GM21423 (cell line): ENCODE measurements at regions not wholly inside any gene's neighbourhood (a gene's known extent, or its start where the extent isn't known, plus 50 kb on each side); places are given as distances from the start of the nearest gene placed in this dataset.
"Not testable (repeated sequence)": the region's sequence is repeated elsewhere in the genome, so short reads cannot be mapped to it uniquely, and the experiment has no call there.

ENCODE experiments used
- ATAC-seq: cut with Tn5 transposase; IDR thresholded peaks from one replicate; pipeline ENCODE4 v1.9.1; 2021; ENCODE audit warnings: mild to moderate bottlenecking, moderate library complexity; ENCODE audit not compliant: unreplicated experiment

- ATAC-seq = no peak
These were observed 791.9 kb upstream of the CDH6 start for GRCh38 chr5:30401479-30402058.

DNA sequence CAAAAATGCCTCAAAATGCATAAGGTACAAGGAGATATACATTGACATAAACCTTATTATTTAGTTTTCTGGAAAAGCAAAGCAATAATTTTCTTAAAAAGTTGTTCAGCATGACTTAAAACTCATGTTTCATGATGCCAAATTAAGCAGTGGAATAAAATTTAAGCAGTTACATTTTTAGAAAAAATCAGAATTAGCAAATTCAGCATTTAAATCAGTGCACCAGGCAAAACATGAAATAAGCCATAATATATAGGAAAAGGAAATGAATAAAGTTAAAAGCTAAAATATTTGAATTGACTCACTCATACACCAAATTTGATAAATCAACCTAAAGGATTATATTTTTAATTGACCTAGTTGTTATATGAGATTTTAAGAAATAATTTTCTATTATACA is 795.1 kb upstream of the CDH6 start:
- ATAC-seq = no peak

GRCh38 chr5:30392897-30393296 is 800.6 kb upstream of the CDH6 start:
- ATAC-seq = no peak

GRCh38 chr5:30390095-30390494 is 803.4 kb upstream of the CDH6 start:
- ATAC-seq = no peak

DNA sequence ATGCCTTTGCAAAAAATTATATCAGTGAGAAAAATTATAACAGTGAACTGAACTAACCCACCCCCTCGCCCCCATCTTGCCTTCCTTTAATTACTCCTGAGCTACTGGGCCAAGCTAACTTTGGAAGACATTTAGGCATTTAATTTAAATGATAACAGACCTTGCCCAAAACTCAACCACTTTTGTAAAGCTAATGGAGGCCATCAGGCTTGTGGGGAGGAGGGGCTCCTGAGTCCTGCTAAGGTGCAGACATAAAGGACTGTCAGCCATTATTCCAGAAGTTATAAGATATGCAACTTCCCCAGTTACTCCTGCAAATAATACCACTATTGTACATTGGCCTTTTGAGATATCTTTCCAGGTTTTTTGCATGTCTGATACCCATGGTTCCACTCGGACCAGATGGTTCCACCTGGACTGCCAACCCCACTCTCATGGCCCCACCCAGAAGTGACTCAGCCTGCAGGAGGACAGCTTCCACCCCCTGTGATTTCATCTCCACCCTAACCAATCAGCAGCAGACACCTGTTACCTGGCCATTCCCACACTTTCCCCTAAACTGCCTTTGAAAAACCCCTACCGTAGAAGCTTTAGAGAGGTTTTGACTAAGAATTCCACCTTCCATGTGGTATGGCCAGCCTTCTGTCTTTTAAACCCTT is 805.4 kb upstream of the CDH6 start:
- ATAC-seq = no peak

DNA sequence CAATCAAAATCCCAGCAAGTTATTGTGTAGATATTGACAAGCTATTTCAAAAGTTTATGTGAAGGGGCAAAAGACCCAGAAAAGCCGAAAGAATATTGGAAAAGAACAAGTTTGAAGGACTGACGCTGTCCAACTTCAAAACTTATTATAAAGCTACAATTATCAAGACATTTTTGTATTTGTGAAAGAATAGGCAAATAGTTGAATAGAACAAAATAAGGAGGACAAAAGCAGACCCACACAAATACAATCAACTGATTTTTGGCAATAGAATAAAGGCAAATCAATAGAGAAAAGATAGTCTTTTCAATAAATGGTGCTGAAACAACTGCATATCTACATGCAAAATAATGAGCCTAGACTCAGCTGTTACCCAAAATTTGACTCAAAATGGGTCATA is 807.7 kb upstream of the CDH6 start:
- ATAC-seq = no peak

- no peak for ATAC-seq
These were observed 809.3 kb upstream of the CDH6 start for GRCh38 chr5:30384171-30384570.

- ATAC-seq = no peak
These were observed 813.3 kb upstream of the CDH6 start for GRCh38 chr5:30380228-30380627.

GRCh38 chr5:30376848-30377247 is 816.6 kb upstream of the CDH6 start:
- ATAC-seq = no peak

- no peak for ATAC-seq
These were observed 825.4 kb upstream of the CDH6 start for GRCh38 chr5:30368064-30368463.

DNA sequence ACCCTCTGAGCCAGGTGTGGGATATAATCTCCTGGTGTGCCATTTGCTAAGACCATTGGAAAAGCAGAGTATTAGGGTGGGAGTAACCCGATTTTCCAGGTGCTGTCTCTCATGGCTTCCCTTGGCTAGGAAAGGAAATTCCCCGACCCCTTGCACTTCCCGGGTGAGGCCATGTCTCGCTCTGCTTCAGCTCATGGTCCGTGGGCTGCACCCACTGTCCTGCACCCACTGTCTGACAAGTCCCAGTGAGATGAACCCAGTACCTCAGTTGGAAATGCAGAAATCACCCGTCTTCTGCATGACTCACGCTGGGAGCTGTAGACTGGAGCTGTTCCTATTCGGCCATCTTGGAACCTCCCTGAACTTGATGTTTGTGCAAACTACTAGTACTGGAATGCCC is 828.5 kb upstream of the CDH6 start:
- not testable (repeated sequence) for ATAC-seq

- ATAC-seq = no peak
These were observed 836.1 kb upstream of the CDH6 start for GRCh38 chr5:30357371-30357770.

DNA sequence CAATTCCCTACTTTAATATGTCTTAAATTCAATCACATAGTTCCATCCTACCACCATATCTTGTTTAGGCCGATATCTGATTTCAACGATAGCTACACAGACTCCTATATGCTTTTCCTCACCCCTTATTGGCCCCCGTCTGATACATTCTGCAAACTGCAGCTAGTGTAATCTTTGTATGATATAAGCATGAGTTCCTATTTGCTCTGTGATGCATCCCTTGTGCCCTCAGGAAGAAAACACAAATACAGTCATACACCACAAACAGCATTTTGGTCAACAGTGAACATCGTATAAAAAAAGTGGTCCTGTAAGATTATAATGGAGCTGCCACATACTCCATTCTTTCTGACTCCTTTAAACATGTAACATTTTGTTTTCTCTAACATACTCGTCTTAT is 837.8 kb upstream of the CDH6 start:
- ATAC-seq = no peak

DNA sequence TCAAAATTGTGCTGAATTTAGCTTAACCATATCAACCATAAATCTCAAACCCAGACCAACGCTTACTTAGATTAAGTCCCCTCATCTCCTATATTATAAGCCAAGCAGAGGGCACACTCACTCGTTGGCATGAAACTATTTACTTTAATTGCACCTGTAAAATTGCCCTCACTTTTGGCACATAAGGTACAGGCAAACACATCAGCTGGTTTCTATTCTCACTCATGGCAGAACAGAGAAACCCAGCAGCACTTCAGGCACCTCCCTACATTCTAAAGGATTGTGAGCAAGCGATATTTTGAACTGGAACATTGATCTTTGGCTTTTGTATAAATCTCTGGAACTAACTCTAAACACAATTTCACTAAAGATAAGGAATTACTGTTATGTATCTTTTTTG is 845.6 kb upstream of the CDH6 start:
- ATAC-seq = no peak

GRCh38 chr5:30345539-30346345 is 847.7 kb upstream of the CDH6 start:
- ATAC-seq = not testable (repeated sequence)

- no peak for ATAC-seq
These were observed 849.8 kb upstream of the CDH6 start for GRCh38 chr5:30343707-30344106.

DNA sequence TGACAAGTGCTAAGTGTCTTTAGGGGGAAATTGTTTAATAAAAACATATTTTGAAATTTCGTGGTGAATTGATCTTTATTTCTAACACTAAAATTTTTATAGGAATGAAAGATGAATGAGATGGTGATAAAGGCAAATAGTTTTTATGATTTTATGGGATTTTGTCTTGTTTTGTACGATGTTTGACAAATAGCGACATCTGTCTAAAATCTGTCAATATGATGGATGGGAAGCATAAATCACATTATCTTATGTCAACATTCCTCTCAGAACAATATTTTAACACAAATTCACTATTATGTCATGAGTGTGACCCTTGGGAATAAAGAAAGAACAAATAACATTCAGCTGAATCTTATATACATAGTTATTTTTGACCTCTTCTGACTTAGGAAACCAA is 852.0 kb upstream of the CDH6 start:
- ATAC-seq = no peak

DNA sequence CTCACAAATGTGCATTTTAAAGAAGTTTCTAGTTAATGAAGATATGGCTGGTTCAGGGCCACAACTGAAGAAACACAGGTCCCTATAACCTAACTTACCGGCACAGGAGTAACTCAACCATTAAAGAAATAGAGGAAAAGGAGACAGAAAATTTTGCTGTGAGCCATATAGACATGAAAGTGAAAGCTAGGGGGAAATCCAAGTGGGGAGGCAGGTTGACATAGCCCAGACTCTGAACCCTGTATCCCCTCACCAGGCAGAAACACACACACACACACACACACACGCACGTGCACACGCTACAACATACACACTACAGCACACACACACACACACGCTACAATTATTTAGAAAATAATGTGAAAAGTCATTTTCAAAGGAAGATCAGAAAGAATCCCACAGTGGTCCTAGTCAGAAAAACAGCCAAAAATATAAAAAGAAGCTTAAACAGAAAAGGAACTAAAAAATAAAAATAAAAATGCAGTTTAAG is 856.4 kb upstream of the CDH6 start:
- no peak for ATAC-seq

DNA sequence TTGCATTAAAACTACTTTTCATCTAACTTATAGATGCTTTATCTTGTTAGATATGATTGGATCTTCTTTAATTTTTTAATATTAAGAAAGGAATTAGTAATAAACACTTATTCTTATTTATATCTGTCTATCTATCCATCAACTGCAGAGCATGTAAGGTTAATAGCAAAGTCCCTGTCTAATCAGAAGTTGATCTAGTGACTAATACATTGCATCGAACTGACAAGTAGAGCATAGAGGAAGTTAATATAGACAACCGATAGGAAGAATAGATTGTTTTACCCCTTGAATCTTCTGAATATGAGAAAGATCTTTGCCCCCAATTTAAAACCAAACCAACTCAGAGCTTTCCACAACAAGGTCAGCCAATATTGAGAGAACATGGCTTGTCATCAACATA is 862.0 kb upstream of the CDH6 start:
- ATAC-seq = no peak

DNA sequence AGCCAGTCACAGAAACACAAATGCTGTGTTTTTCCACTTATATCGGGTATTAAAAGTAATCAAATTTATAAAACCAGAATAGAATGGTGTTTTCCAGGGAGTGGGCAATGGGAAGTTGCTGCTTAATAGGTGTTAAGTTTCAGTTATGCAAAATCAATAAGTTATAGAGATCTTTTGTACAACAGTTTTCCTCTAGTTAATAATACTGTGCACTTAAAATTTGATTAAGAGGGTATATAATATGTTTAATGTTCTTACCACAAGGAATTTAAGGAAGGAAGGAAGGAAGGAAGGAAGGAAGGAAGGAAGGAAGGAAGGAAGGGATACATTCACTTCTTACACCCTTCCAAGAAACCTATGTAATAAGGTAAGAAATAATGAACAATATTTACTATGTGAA is 867.7 kb upstream of the CDH6 start:
- no peak for ATAC-seq

DNA sequence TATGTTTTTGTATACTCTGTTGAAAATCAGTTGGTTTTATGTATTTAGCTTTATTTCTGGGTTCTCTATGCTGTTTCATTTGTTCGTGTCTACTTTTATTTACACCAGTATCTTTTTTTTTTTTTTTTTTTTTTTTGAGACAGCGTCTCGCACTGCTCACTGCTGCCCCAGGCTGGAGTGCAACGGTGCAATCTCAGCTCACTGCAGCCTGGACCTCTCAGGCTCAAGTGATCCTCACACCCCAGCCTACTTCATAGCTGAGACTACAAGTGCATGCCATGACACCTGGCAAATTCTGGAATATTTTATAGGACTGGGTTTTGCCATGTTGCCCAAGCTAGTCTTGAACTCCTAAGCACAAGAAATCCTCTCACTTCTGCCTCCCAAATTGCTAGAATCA is 869.4 kb upstream of the CDH6 start:
- no peak for ATAC-seq

DNA sequence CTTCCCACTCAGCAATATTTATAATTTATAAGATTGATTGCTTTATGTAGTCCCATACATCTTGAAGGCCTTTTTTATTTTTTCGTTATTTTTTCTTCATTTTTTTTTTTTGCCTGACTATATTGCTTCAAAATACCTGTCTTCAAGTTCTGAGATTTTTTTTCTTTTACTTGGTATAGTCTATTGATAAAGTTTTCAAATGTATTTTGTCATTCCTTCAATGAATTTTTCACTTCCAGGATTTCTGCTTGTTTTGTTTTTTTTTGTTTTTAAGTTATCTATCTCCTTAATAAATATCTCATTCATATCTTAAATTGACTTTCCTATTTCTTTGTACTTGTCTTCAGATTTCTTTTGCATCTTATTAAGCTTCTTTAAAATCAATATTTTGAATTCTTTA is 905.6 kb upstream of the CDH6 start:
- no peak for ATAC-seq
